ENCODE measurements at regions not wholly inside any gene's neighbourhood (a gene's known extent, or its start where the extent isn't known, plus 50 kb on each side); places are given as distances from the start of the nearest gene placed in this dataset.

DNA sequence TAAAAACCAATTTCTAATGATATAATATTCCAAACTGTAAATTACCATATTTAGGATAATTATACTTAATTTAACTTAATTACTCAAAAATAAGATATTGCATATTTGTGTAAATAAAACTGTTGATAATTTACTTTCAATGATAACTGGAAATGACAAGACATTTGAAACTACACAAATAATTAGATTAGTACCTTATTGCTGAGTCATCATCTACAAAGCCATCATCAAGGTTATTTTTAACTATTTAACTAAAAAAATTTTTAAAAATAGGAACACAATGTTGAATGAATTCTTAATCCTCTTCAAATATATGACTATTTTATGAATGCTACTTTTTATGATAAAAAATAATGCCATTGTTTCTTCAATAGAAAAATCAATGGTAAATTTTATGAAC, 364.3 kb downstream of the SLITRK6 start:
- H3K27ac ChIP-seq (ENCODE audit: low read depth, low read length) = no peak overlapping the region
- POLR2A ChIA-PET = no interaction called here
- H3K9me2 ChIP-seq (ENCODE audit: insufficient read depth) = no peaks in the 10 kb centered on the region
- ATAC-seq = no peak
- H3K27me3 ChIP-seq (ENCODE audit: insufficient read depth, low read length) = no peaks in the 10 kb centered on the region
- RAD21 ChIA-PET (ENCODE audit: low non-redundant PET in 1 of 2, low total read pairs in 2 of 2, uncharacterized antibody in 2 of 2, unreplicated experiment in 2 of 2) = no interaction called here
- TF ChIP-seq ELF1 (IDR thresholded peaks at IDR 0.05; ENCODE audit: borderline replicate concordance, low read depth) (no peak), FOSL1 (IDR thresholded peaks at IDR 0.05; ENCODE audit: low read depth) (no peak), POLR2AphosphoS5 (IDR thresholded peaks at IDR 0.05; ENCODE audit: low read depth, low read length) (no peak), JUND (IDR thresholded peaks at IDR 0.05) (no peak), EGR1 (IDR thresholded peaks at IDR 0.05; ENCODE audit: low read depth) (no peak), EZH2phosphoT487 (IDR thresholded peaks at IDR 0.05; ENCODE audit: borderline replicate concordance) (no peak), SRF (IDR thresholded peaks at IDR 0.05; ENCODE audit: low read depth) (no peak), SIN3A (IDR thresholded peaks at IDR 0.05; ENCODE audit: low read depth) (no peak)
- TF ChIP-seq, protein P1, sequence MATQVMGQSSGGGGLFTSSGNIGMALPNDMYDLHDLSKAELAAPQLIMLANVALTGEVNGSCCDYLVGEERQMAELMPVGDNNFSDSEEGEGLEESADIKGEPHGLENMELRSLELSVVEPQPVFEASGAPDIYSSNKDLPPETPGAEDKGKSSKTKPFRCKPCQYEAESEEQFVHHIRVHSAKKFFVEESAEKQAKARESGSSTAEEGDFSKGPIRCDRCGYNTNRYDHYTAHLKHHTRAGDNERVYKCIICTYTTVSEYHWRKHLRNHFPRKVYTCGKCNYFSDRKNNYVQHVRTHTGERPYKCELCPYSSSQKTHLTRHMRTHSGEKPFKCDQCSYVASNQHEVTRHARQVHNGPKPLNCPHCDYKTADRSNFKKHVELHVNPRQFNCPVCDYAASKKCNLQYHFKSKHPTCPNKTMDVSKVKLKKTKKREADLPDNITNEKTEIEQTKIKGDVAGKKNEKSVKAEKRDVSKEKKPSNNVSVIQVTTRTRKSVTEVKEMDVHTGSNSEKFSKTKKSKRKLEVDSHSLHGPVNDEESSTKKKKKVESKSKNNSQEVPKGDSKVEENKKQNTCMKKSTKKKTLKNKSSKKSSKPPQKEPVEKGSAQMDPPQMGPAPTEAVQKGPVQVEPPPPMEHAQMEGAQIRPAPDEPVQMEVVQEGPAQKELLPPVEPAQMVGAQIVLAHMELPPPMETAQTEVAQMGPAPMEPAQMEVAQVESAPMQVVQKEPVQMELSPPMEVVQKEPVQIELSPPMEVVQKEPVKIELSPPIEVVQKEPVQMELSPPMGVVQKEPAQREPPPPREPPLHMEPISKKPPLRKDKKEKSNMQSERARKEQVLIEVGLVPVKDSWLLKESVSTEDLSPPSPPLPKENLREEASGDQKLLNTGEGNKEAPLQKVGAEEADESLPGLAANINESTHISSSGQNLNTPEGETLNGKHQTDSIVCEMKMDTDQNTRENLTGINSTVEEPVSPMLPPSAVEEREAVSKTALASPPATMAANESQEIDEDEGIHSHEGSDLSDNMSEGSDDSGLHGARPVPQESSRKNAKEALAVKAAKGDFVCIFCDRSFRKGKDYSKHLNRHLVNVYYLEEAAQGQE (IDR thresholded peaks at IDR 0.05; ENCODE audit: low read depth) = no peak
- TF ChIP-seq, protein P2, sequence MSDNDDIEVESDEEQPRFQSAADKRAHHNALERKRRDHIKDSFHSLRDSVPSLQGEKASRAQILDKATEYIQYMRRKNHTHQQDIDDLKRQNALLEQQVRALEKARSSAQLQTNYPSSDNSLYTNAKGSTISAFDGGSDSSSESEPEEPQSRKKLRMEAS (IDR thresholded peaks at IDR 0.05) = no peak
- TF ChIP-seq, protein P3, sequence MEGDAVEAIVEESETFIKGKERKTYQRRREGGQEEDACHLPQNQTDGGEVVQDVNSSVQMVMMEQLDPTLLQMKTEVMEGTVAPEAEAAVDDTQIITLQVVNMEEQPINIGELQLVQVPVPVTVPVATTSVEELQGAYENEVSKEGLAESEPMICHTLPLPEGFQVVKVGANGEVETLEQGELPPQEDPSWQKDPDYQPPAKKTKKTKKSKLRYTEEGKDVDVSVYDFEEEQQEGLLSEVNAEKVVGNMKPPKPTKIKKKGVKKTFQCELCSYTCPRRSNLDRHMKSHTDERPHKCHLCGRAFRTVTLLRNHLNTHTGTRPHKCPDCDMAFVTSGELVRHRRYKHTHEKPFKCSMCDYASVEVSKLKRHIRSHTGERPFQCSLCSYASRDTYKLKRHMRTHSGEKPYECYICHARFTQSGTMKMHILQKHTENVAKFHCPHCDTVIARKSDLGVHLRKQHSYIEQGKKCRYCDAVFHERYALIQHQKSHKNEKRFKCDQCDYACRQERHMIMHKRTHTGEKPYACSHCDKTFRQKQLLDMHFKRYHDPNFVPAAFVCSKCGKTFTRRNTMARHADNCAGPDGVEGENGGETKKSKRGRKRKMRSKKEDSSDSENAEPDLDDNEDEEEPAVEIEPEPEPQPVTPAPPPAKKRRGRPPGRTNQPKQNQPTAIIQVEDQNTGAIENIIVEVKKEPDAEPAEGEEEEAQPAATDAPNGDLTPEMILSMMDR (IDR thresholded peaks at IDR 0.05 in 2 of 3, conservative IDR thresholded peaks at IDR 0.05 in 1 of 3; ENCODE audit: borderline replicate concordance in 1 of 3, insufficient read depth in 1 of 3, low read depth in 2 of 3, low read length in 2 of 3) = no peak
- no peak overlapping the region for H3K4me3 ChIP-seq (replicated peaks in 1 of 2; ENCODE audit: low read depth in 1 of 2, low read length in 2 of 2)
- BruUV-seq (replicated peaks) = no TSS peak
- H3K4me1 ChIP-seq (ENCODE audit: control insufficient read depth in 1 of 2, insufficient read depth in 2 of 2, low read length in 2 of 2) = no peaks in the 10 kb centered on the region
- no peaks in the 10 kb centered on the region for H3K9me3 ChIP-seq (ENCODE audit: control insufficient read depth in 1 of 2, insufficient read depth in 1 of 2, low read depth in 1 of 2, low read length in 2 of 2)
- no peak for DNase-seq (ENCODE audit: low read depth, low spot score)
- no peak overlapping the region for H3K9ac ChIP-seq (ENCODE audit: low read length)
- H4K20me1 ChIP-seq (ENCODE audit: insufficient read depth) = no peaks in the 10 kb centered on the region
- CTCF ChIA-PET = no interaction called here
- intact Hi-C loops (cut with micrococcal nuclease) = no loop called here
- H3K36me3 ChIP-seq (ENCODE audit: control insufficient read depth in 1 of 2, insufficient read depth in 2 of 2, low read length in 2 of 2) = no peaks in the 10 kb centered on the region
- no peak overlapping the region for H3K4me2 ChIP-seq (ENCODE audit: low read length)
- H2AFZ ChIP-seq (ENCODE audit: low read depth, low read length, poor library complexity, severe bottlenecking) = no peak overlapping the region
- no peaks in the 10 kb centered on the region for H3K79me2 ChIP-seq (ENCODE audit: insufficient read depth, low read length)

Measured in HCT116 (cell line).